GM10266 (cell line): ENCODE measurements at regions not wholly inside any gene's neighbourhood (a gene's known extent, or its start where the extent isn't known, plus 50 kb on each side); places are given as distances from the start of the nearest gene placed in this dataset.
"Not testable (repeated sequence)": the region's sequence is repeated elsewhere in the genome, so short reads cannot be mapped to it uniquely, and the experiment has no call there.

ENCODE experiments used
- DNase-seq: peaks from one replicate; pipeline ENCODE4 v3.0.0; 2012; ENCODE audit errors: extremely low spot score
- CTCF ChIP-seq: IDR thresholded peaks from 2 replicates; pipeline ENCODE4 v1.5.1; 2012; ENCODE audit warnings: mild to moderate bottlenecking, low read depth; ENCODE audit not compliant: control insufficient read depth, insufficient read depth; ENCODE audit errors: missing control alignments

- no peak for DNase-seq
- no peak for TF ChIP-seq CTCF
Measured at GRCh38 chr4:83201761-83202160, 82.8 kb downstream of the COQ2 start.

- no peak for TF ChIP-seq CTCF
- DNase-seq, result no peak
Measured at GRCh38 chr4:83197555-83198235, 83.2 kb upstream of the PLAC8 start.

GRCh38 chr4:83196921-83197320 lies 82.4 kb upstream of the PLAC8 start:
- no peak for DNase-seq
- TF ChIP-seq CTCF, result no peak

- no peak for TF ChIP-seq CTCF
- no peak for DNase-seq
Measured at GRCh38 chr4:83195269-83195668, 80.7 kb upstream of the PLAC8 start.

- not testable (repeated sequence) for DNase-seq
Measured at GRCh38 chr4:83194588-83194987, 80.1 kb upstream of the PLAC8 start.

GRCh38 chr4:83192634-83193033 lies 78.1 kb upstream of the PLAC8 start:
- no peak for DNase-seq
- no peak for TF ChIP-seq CTCF

GRCh38 chr4:83191026-83191425 lies 76.5 kb upstream of the PLAC8 start:
- DNase-seq, result no peak
- TF ChIP-seq CTCF, result no peak

- DNase-seq, result no peak
- no peak for TF ChIP-seq CTCF
Measured at GRCh38 chr4:83189631-83190136, 75.2 kb upstream of the PLAC8 start.
